Neutrophil (primary cell): ENCODE measurements at regions not wholly inside any gene's neighbourhood (a gene's known extent, or its start where the extent isn't known, plus 50 kb on each side); places are given as distances from the start of the nearest gene placed in this dataset.

ENCODE experiments used
- H3K27ac ChIP-seq: fragments of 200-600 bp; sonication (generic); 2 replicates; pipeline ENCODE4 v1.5.1; 2016; ENCODE audit warnings: mild to moderate bottlenecking, moderate library complexity
- H3K27me3 ChIP-seq: fragments of 200-600 bp; sonication (generic); 2 replicates; pipeline ENCODE4 v1.6.0; 2016; ENCODE audit warnings: mild to moderate bottlenecking
- H3K36me3 ChIP-seq: fragments of 200-600 bp; sonication (generic); 2 replicates; pipeline ENCODE4 v1.5.1; 2017
- H3K4me1 ChIP-seq, 2 experiments: fragments of 200-600 bp in 1 of 2; sonication (generic) in 1 of 2; 1 replicate in 1 of 2; 2 replicates in 1 of 2; pipeline versions ENCODE4 v1.5.1 to v1.6.1; 2013 to 2016; ENCODE audit warnings: low read depth in 1 of 2, low read length in 1 of 2, mild to moderate bottlenecking in 1 of 2, moderate library complexity in 1 of 2; ENCODE audit not compliant: control insufficient read depth in 1 of 2, insufficient read depth in 1 of 2
- H3K4me3 ChIP-seq, 2 experiments: fragments of 200-600 bp in 1 of 2; sonication (generic) in 1 of 2; 1 replicate in 1 of 2; 2 replicates in 1 of 2; pipeline ENCODE4 v1.5.1; 2013 to 2016; ENCODE audit warnings: low read depth in 1 of 2, low read length in 1 of 2, mild to moderate bottlenecking in 1 of 2, moderate library complexity in 1 of 2
- H3K9me3 ChIP-seq: fragments of 200-600 bp; sonication (generic); 2 replicates; pipeline ENCODE4 v1.5.1; 2016
- CTCF ChIP-seq: fragments of 200-600 bp; sonication (generic); IDR thresholded peaks from 2 replicates; pipeline ENCODE4 v1.5.1; 2016; ENCODE audit warnings: antibody characterized with exemption

DNA sequence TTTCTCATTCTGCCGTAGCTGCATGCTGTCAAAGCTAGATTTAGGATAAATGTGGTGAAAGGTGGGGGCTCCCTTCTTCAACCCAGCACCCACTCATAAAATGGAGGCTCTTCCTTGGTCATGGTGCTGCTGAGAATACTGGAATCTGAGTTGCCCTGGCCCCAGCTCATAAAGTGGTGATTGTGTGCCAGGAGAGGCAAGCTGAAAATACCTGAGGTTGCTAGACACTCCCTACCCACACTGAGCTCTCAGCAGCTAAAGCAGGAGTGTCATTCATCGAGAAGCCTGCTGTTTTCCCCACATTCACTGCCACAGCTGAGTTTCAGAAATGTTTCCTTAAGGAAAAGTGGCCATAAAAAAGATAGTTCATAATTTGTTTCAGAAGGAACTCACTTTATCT lies 297.1 kb upstream of the RBMS1 start:
- Histone ChIP-seq H3K36me3 (no peaks in the 10 kb centered on the region), H3K27me3 (no peaks in the 10 kb centered on the region)
- no peak for TF ChIP-seq CTCF

DNA sequence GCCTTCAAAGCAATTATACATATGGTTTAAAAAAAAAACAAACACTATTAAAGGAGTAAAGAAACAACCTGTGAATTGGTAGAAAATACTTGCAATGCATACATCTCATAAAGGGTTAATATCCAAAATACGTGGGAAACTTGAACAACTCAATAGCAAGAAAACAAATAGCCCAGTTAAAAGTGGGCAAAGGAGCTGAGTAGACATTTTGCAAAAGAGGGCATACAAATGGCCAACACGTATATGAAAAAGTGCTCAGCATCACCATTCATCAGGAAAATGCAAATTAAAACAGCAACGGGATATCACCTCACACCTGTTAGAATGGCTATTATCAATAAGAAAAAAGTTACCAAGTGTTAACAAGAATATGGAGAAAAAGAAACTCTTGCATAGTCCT lies 298.3 kb upstream of the RBMS1 start:
- Histone ChIP-seq H3K9me3 (no peaks in the 10 kb centered on the region), H3K4me3 (no peak overlapping the region), H3K4me1 (no peaks in the 10 kb centered on the region), H3K27ac (no peak overlapping the region), H3K27me3 (no peaks in the 10 kb centered on the region), H3K36me3 (no peaks in the 10 kb centered on the region)
- no peak for TF ChIP-seq CTCF

More for the DNA sequence above, 297.1 kb upstream of the RBMS1 start:
- Histone ChIP-seq H3K4me1 (no peaks in the 10 kb centered on the region), H3K27ac (no peak overlapping the region), H3K4me3 (no peak overlapping the region), H3K9me3 (no peaks in the 10 kb centered on the region)

DNA sequence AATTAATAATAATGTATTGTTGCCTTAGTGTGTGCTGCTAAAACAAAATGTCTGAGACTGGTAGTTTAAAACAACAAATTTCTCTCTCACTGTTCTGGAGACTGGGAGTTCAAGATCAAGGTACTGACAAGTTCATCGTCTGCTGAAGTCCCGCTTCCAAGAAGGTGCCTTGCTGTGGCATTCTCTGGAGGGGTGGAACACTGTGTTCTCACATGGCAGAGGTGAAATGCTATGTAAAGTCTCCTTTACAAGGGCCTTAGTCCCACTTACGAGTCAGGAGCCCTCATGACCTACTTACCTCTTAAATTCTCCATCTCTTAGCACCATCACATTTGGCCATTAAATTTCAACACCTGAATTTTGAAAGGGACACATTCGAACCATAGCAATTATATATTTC lies 299.2 kb upstream of the RBMS1 start:
- H3K9me3 ChIP-seq: no peaks in the 10 kb centered on the region
- H3K36me3 ChIP-seq: no peaks in the 10 kb centered on the region
- no peak for TF ChIP-seq CTCF
- H3K4me3 ChIP-seq: no peak overlapping the region
- no peaks in the 10 kb centered on the region for H3K27me3 ChIP-seq
- H3K27ac ChIP-seq: no peak overlapping the region
- no peaks in the 10 kb centered on the region for H3K4me1 ChIP-seq

DNA sequence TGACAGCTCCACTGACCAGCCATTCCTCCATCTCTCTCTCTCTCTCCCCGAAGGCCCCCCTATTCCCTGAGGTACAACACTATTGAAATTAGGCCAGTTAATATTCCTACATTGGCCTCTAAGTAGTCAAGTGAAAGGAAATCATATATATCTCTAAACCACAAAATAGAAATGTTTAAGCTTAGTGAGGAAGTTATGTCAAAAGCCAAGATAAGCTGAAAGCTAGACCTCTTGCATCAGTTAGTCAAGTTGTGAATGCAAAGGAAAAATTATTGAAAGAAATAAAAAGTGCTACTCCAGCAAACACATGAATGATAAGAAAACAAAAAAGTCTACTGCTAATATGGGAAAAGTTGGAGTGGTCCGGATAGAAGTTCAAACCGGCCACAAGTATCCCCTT lies 301.3 kb upstream of the RBMS1 start:
- no peak overlapping the region for H3K4me3 ChIP-seq
- no peak for TF ChIP-seq CTCF

DNA sequence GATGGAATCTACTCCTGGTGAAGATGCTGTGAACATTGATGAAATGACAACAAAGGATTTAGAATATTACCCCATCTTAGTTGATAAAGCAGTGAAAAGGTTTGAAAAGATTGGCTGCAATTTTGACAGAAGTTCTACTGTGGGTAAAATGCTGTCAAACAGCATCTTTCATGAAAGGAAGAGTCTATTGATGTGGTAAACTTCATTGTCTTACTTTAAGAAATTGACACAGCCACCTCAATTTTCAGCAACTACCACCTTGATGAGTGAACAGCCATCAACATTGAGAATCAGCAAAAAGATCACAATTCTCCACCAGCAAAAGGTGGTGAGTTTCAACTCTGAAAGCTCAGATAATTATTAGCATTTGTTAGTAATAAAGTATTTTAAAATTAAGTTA lies 310.3 kb upstream of the RBMS1 start:
- Histone ChIP-seq H3K9me3 (no peaks in the 10 kb centered on the region), H3K27ac (no peak overlapping the region), H3K4me3 (no peak overlapping the region), H3K4me1 (no peaks in the 10 kb centered on the region), H3K36me3 (no peaks in the 10 kb centered on the region), H3K27me3 (no peaks in the 10 kb centered on the region)
- no peak for TF ChIP-seq CTCF

More for the DNA sequence above, 301.3 kb upstream of the RBMS1 start:
- H3K27me3 ChIP-seq: no peaks in the 10 kb centered on the region
- no peaks in the 10 kb centered on the region for H3K36me3 ChIP-seq
- H3K27ac ChIP-seq: no peak overlapping the region
- H3K4me1 ChIP-seq: no peaks in the 10 kb centered on the region
- H3K9me3 ChIP-seq: no peaks in the 10 kb centered on the region

DNA sequence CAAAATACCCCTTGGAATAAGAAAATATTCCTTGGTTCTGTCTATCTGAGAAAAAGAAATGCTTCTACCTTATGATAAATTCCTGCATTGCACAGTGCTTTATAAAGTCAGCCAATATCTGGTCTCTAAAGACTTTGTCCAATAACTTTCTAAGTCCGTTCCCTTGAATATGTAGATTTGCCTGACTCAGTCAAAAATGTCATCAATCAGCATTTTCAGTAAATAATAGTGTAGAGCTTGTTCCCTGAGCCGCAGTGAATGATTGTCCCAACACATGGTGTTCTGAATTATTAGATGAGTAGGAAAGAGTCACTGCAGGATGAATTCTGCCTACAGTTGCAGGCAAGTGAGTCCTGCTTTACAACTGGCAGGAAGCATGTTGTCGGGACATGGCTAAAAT lies 316.8 kb upstream of the RBMS1 start:
- Histone ChIP-seq H3K9me3 (no peaks in the 10 kb centered on the region), H3K27ac (no peak overlapping the region), H3K4me3 (no peak overlapping the region), H3K27me3 (no peaks in the 10 kb centered on the region), H3K4me1 (no peaks in the 10 kb centered on the region), H3K36me3 (no peaks in the 10 kb centered on the region)
- TF ChIP-seq CTCF: no peak
